Neural cell (in vitro differentiated cells): ENCODE measurements at regions not wholly inside any gene's neighbourhood (a gene's known extent, or its start where the extent isn't known, plus 50 kb on each side); places are given as distances from the start of the nearest gene placed in this dataset.

Source experiments
- H2AFZ ChIP-seq: fragments of 200-600, 300-800 bp; sonication (generic), shearing (Covaris generic); 2 replicates; pipeline ENCODE4 v1.6.0; 2014; ENCODE audit warnings: low read depth, mild to moderate bottlenecking, antibody characterized with exemption, low read length, moderate library complexity
- H3F3A ChIP-seq: fragments of 200-600 bp; shearing (Covaris generic); 2 replicates; pipeline ENCODE4 v1.6.1; 2016; ENCODE audit warnings: mild to moderate bottlenecking, moderate library complexity, mixed read lengths, antibody characterized with exemption, low read length; ENCODE audit not compliant: insufficient read depth, poor library complexity, severe bottlenecking
- H3K27ac ChIP-seq: fragments of 200-600, 300-800 bp; sonication (generic), shearing (Covaris generic); 2 replicates; pipeline ENCODE4 v1.5.1; 2014; ENCODE audit warnings: mild to moderate bottlenecking, low read length, moderate library complexity
- H3K27me3 ChIP-seq: fragments of 300-800, 200-600 bp; sonication (generic), shearing (Covaris generic); 2 replicates; pipeline ENCODE4 v1.6.0; 2014; ENCODE audit warnings: mild to moderate bottlenecking, low read depth, low read length, moderate library complexity; ENCODE audit not compliant: insufficient read depth
- H3K36me3 ChIP-seq: fragments of 300-800, 200-600 bp; sonication (generic), shearing (Covaris generic); 2 replicates; pipeline ENCODE4 v1.5.1; 2014; ENCODE audit warnings: mild to moderate bottlenecking, antibody characterized with exemption, low read length, moderate library complexity; ENCODE audit not compliant: insufficient read depth
- H3K4me2 ChIP-seq: fragments of 300-800, 200-600 bp; sonication (generic), shearing (Covaris generic); 2 replicates; pipeline ENCODE4 v1.6.0; 2014; ENCODE audit warnings: mild to moderate bottlenecking, low read length
- H3K4me3 ChIP-seq: fragments of 300-800, 200-600 bp; sonication (generic), shearing (Covaris generic); 2 replicates; pipeline ENCODE4 v1.5.1; 2014; ENCODE audit warnings: mild to moderate bottlenecking, low read length, moderate library complexity
- H3K79me2 ChIP-seq: fragments of 200-600 bp; shearing (Covaris generic); replicated peaks from 2 replicates; pipeline ENCODE4 v1.6.0; 2014; ENCODE audit warnings: mild to moderate bottlenecking, low read length, moderate library complexity; ENCODE audit not compliant: insufficient read depth
- H3K9ac ChIP-seq: fragments of 300-800, 200-600 bp; sonication (generic), shearing (Covaris generic); 2 replicates; pipeline ENCODE4 v1.6.1; 2016; ENCODE audit warnings: mild to moderate bottlenecking, low read length, mixed read lengths
- H3K9me2 ChIP-seq: fragments of 200-600 bp; shearing (Covaris generic); 2 replicates; pipeline ENCODE4 v1.6.1; 2016; ENCODE audit warnings: mild to moderate bottlenecking, low read length, mixed read lengths; ENCODE audit not compliant: insufficient read depth
- H3K9me3 ChIP-seq: fragments of 200-600, 300-800 bp; sonication (generic), shearing (Covaris generic); 2 replicates; pipeline ENCODE4 v1.6.1; 2016; ENCODE audit warnings: mild to moderate bottlenecking, mixed run types, low read length, moderate library complexity, mixed read lengths
- H4K20me1 ChIP-seq: fragments of 200-600 bp; shearing (Covaris generic); 2 replicates; pipeline ENCODE4 v1.6.1; 2016; ENCODE audit warnings: mild to moderate bottlenecking, mixed run types; ENCODE audit not compliant: insufficient read depth
- EP300 ChIP-seq: fragments of 450-650 bp; conservative IDR thresholded peaks from 2 replicates; pipeline ENCODE4 v1.6.1; 2014; ENCODE audit warnings: antibody characterized with exemption, mild to moderate bottlenecking, moderate library complexity; ENCODE audit not compliant: poor library complexity, severe bottlenecking
- EZH2 ChIP-seq: fragments of 200-600, 300-800 bp; shearing (Covaris generic), sonication (generic); IDR thresholded peaks from 2 replicates; pipeline ENCODE4 v1.6.1; 2014; ENCODE audit warnings: antibody characterized with exemption, low read length, borderline replicate concordance, mild to moderate bottlenecking; ENCODE audit not compliant: insufficient read depth, poor library complexity, severe bottlenecking
- MXI1 ChIP-seq: fragments of 450-650 bp; conservative IDR thresholded peaks from 2 replicates; pipeline ENCODE4 v1.6.1; 2014; ENCODE audit warnings: antibody characterized with exemption, mild to moderate bottlenecking; ENCODE audit not compliant: poor library complexity, severe bottlenecking
- POLR2AphosphoS5 ChIP-seq: IDR thresholded peaks from 2 replicates; pipeline ENCODE4 v1.6.1; 2012
- RAD21 ChIP-seq: fragments of 450-650 bp; conservative IDR thresholded peaks from 2 replicates; pipeline ENCODE4 v1.6.1; 2014; ENCODE audit warnings: antibody characterized with exemption, mild to moderate bottlenecking, moderate library complexity
- SMC3 ChIP-seq: fragments of 450-650 bp; conservative IDR thresholded peaks from 2 replicates; pipeline ENCODE4 v1.6.1; 2014; ENCODE audit warnings: antibody characterized with exemption, mild to moderate bottlenecking, moderate library complexity; ENCODE audit not compliant: poor library complexity
- TAF1 ChIP-seq: IDR thresholded peaks from 2 replicates; pipeline ENCODE4 v1.6.1; 2012; ENCODE audit warnings: low read depth
- TF ChIP-seq, protein P1 (sequence below): IDR thresholded peaks from 2 replicates; pipeline ENCODE4 v1.6.1; 2012; ENCODE audit warnings: borderline replicate concordance
- TF ChIP-seq, protein P2 (sequence below): fragments of 450-650 bp; IDR thresholded peaks from 2 replicates; pipeline ENCODE4 v1.5.1; 2014; ENCODE audit warnings: antibody characterized with exemption, mild to moderate bottlenecking, moderate library complexity; ENCODE audit not compliant: poor library complexity, severe bottlenecking

DNA sequence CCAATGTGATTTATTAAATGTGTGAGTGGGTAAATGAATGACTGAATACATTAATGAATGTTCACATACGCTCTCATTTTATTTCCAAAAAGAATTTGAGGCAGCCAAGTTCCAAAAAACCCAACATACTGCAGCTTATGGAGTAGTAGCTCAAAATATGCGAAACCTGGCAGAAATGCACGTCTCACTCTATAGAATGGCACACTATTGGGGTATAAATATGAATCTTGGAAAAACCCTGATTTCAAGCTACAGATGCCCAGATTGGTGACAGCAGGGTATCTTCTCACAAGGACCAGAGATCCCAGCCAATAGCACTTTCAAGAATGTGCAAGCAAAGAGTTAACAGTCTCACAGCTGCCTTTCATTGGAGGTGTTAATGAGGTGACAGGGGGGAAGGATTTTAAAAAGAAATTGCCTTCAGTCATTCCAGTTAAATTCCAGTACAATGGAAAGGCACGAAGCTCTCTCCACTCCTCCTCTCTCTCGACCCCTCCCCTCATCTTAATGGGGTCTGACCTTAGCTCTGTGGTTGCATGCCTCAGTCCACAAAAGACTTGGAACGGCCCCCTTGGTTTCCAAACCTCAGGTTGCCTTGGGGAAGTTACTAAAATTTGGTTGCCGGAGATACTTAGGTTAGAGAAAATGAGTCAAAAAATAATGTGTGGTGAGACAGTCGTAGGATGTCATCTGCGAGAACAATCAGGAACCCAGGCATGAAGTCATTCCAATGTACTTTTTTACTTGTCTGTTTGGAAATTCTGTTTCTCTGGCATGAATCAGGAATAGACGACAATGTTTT, 307.4 kb downstream of the NFIB start:
- H3K27ac ChIP-seq: no peak overlapping the region
- no peak overlapping the region for H3K4me2 ChIP-seq
- no peak overlapping the region for H3K9ac ChIP-seq
- H3K27me3 ChIP-seq: no peaks in the 10 kb centered on the region
- H3K79me2 ChIP-seq: no peaks in the 10 kb centered on the region
- no peaks in the 10 kb centered on the region for H3K36me3 ChIP-seq
- H3K9me2 ChIP-seq: no peaks in the 10 kb centered on the region
- H4K20me1 ChIP-seq: no peaks in the 10 kb centered on the region
- no peaks in the 10 kb centered on the region for H3F3A ChIP-seq
- TF ChIP-seq TAF1: no peak
- TF ChIP-seq EP300: no peak
- TF ChIP-seq MXI1: no peak
- TF ChIP-seq, protein P1, sequence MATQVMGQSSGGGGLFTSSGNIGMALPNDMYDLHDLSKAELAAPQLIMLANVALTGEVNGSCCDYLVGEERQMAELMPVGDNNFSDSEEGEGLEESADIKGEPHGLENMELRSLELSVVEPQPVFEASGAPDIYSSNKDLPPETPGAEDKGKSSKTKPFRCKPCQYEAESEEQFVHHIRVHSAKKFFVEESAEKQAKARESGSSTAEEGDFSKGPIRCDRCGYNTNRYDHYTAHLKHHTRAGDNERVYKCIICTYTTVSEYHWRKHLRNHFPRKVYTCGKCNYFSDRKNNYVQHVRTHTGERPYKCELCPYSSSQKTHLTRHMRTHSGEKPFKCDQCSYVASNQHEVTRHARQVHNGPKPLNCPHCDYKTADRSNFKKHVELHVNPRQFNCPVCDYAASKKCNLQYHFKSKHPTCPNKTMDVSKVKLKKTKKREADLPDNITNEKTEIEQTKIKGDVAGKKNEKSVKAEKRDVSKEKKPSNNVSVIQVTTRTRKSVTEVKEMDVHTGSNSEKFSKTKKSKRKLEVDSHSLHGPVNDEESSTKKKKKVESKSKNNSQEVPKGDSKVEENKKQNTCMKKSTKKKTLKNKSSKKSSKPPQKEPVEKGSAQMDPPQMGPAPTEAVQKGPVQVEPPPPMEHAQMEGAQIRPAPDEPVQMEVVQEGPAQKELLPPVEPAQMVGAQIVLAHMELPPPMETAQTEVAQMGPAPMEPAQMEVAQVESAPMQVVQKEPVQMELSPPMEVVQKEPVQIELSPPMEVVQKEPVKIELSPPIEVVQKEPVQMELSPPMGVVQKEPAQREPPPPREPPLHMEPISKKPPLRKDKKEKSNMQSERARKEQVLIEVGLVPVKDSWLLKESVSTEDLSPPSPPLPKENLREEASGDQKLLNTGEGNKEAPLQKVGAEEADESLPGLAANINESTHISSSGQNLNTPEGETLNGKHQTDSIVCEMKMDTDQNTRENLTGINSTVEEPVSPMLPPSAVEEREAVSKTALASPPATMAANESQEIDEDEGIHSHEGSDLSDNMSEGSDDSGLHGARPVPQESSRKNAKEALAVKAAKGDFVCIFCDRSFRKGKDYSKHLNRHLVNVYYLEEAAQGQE: no peak
- TF ChIP-seq SMC3: no peak
- no peak for TF ChIP-seq EZH2
- TF ChIP-seq RAD21: no peak
- no peak for TF ChIP-seq POLR2AphosphoS5
- TF ChIP-seq, protein P2, sequence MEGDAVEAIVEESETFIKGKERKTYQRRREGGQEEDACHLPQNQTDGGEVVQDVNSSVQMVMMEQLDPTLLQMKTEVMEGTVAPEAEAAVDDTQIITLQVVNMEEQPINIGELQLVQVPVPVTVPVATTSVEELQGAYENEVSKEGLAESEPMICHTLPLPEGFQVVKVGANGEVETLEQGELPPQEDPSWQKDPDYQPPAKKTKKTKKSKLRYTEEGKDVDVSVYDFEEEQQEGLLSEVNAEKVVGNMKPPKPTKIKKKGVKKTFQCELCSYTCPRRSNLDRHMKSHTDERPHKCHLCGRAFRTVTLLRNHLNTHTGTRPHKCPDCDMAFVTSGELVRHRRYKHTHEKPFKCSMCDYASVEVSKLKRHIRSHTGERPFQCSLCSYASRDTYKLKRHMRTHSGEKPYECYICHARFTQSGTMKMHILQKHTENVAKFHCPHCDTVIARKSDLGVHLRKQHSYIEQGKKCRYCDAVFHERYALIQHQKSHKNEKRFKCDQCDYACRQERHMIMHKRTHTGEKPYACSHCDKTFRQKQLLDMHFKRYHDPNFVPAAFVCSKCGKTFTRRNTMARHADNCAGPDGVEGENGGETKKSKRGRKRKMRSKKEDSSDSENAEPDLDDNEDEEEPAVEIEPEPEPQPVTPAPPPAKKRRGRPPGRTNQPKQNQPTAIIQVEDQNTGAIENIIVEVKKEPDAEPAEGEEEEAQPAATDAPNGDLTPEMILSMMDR: no peak
- no peak overlapping the region for H2AFZ ChIP-seq
- H3K4me3 ChIP-seq: no peak overlapping the region
- no peaks in the 10 kb centered on the region for H3K9me3 ChIP-seq

DNA sequence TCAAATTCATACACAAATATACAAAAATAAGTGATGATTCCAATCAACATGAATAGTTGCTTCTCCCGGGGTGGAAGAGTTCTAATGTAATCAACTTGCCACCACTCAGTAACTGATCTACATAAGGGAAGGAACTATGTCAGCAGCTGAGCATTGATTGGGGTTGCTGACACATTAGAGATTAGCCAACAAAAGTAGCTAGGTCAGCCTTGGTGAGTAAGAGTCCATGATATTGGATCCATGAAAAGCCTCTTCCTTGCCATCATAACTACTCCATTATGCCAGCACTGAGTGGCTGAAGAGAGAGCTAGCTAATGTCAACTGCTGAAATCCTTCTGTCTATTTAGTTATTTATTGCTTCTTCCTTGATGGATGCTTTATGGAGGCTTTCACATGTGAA, 309.8 kb downstream of the NFIB start:
- Histone ChIP-seq H3K27me3 (no peaks in the 10 kb centered on the region), H3K27ac (no peak overlapping the region), H3K36me3 (no peaks in the 10 kb centered on the region), H3K9me3 (no peaks in the 10 kb centered on the region), H3K9me2 (no peaks in the 10 kb centered on the region), H4K20me1 (no peaks in the 10 kb centered on the region), H3K4me2 (no peak overlapping the region), H3F3A (no peaks in the 10 kb centered on the region), H3K79me2 (no peaks in the 10 kb centered on the region), H3K4me3 (no peak overlapping the region), H2AFZ (no peak overlapping the region), H3K9ac (no peak overlapping the region)
- TF ChIP-seq, protein P1: no peak
- TF ChIP-seq EZH2 (no peak), TAF1 (no peak), EP300 (no peak)
- TF ChIP-seq, protein P2: no peak
